HG03060 (cell line): ENCODE measurements at regions not wholly inside any gene's neighbourhood (a gene's known extent, or its start where the extent isn't known, plus 50 kb on each side); places are given as distances from the start of the nearest gene placed in this dataset.
A peak's percentile ranks its signal among the peaks of the same experiment; 100 is the strongest.

ENCODE experiments used
- ATAC-seq: cut with Tn5 transposase; IDR thresholded peaks from one replicate; pipeline ENCODE4 v1.9.1; 2021; ENCODE audit warnings: low read depth, moderate number of reproducible peaks; ENCODE audit not compliant: unreplicated experiment

GRCh38 chr3:167898091-167898490 lies 162.6 kb downstream of the SERPINI1 start:
- no peak for ATAC-seq

DNA sequence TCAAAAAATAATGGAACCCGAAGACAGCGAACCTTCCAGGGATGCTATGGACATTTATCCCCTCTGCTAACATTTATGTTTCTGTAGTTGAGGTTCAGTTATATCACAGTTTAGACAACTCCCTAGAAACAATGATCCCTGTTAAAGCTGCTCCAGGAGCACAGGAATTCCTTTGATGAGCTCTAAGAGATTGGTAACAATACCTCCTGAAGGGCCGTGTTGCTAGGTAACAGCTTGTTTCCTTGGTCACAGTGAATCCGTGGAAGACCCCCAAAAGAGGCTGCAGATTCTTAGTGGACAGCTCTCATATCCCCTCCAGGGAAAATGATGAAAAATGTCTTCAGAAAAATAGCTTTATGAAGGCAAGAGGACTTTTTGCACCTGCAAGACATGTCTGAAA lies 160.2 kb downstream of the SERPINI1 start:
- no peak for ATAC-seq

- ATAC-seq = no peak
Measured at GRCh38 chr3:167895178-167895577, 159.7 kb downstream of the SERPINI1 start.

- ATAC-seq = no peak
Measured at GRCh38 chr3:167892205-167892604, 156.7 kb downstream of the SERPINI1 start.

GRCh38 chr3:167887096-167887495 lies 151.6 kb downstream of the SERPINI1 start:
- ATAC-seq = no peak

DNA sequence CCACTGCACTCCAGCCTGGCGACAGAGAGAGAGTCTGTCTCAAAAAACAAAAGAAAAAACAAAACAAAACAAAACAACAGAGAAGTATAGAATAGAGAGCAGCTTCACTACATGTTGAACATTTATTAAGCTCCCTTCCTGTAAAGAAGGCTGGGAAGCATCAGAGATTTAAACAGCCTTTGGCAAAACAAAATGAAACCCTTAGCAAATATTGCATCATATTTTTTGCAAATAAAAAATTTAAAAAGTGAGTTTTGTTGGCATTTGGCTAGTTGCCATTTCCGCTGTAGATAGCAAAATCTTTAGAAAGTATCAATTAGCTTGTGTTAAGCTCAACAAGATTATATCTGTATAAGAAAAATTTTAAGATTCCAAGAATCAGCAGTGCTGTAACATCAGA lies 151.2 kb downstream of the SERPINI1 start:
- ATAC-seq = no peak

DNA sequence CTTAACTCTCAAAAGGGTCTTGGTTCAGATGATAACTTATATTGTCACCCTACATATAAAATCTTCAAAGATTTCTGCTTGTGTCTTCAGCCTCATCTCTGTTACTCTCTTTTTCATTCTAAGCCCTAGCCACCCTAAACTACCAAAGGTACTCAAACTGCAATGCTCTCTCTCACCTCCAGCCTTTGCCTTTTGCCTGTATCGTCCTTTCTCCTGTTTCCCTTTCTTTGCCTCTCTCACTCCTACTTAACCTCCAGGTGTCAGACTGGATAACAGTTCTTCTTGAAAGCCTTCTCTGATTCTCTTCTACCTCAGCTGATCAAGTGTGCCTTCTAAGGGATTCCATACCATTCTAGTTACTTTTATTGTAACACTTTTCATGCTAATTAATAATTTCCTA lies 149.8 kb downstream of the SERPINI1 start:
- ATAC-seq = no peak

- ATAC-seq = no peak
Measured at GRCh38 chr3:167884481-167884880, 149.0 kb downstream of the SERPINI1 start.

GRCh38 chr3:167883452-167883851 lies 147.9 kb downstream of the SERPINI1 start:
- ATAC-seq = no peak

- peak; percentile 72 for ATAC-seq
Measured at GRCh38 chr3:167882057-167882667, 146.6 kb downstream of the SERPINI1 start.

DNA sequence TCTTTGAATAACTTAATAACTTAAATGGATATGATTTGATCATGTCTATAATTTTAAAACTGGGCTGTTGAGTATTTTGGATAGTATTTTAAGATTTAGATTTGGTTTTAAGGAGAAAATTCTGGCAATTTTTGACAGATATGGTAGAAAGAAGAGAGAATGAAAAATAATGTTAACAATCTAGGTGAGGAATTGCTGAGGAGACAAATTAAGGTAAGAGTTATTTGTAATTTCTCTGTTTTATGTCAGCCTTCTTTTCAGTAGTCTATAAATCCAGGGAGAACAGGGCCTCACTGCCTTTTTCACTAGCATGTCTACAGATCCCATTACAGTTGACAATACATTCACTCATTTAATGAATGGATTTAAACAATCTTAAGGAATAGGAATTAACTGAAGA lies 144.7 kb downstream of the SERPINI1 start:
- ATAC-seq = no peak

DNA sequence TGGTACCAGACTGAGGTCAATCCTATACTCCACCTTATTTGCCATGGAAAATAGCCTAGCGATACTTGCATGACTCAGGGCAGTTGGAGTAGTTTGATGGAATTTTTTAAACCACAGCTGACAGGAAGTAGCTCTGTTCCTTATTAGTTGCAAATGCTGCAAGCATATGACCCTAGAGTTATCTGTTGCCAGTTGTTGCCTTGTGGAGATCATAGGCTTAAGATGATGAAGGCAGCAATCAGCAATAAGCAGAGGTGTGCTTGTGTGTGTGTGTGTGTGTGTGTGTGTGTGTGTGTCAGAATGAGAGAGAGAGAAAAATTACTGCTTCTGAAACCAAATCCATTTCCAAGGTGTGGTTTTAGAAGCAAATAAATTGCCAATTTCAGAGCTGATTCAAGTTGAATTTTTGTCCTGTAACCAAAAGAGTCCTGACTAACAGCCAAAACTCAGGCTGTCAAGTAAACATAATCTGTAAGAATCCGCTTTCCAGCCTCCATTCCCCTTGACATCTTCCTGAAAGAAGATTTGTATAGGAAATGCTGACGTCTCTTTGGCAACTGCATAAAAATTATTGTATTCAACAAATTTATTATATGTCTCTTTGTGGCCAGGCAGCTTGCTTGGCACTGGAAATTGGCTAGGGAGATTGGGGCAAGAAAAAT lies 141.2 kb downstream of the SERPINI1 start:
- no peak for ATAC-seq
